Fibroblast of skin of left quadriceps (primary cell): ENCODE measurements at regions not wholly inside any gene's neighbourhood (a gene's known extent, or its start where the extent isn't known, plus 50 kb on each side); places are given as distances from the start of the nearest gene placed in this dataset.

Experiments used
- DNase-seq, 2 experiments: peaks; one replicate each; pipeline ENCODE4 v3.0.0-alpha.2; 2013; ENCODE audit warnings: low read depth in 2 of 2

GRCh38 chr11:25970726-25971508, 361.0 kb upstream of the ANO3 start:
- no peak for DNase-seq

DNA sequence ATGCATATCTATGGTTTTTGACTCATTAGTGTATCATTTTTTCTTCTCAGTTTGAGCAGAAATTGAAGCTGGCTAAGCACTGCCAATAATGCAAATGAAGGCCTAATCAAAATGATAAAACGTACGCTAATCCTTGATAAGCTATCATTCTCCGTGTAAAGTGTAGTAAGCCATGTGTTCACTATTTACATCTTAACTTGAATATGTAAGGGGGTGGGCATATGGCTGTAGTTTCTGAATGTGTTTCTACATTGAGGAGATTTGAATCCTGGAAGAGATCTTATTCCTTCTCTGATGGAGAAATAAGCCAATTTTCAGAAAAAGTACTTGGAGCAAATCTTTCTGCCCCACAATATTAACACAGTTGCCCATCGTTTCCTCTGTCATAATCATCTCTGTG, 351.8 kb upstream of the ANO3 start:
- no peak for DNase-seq

DNA sequence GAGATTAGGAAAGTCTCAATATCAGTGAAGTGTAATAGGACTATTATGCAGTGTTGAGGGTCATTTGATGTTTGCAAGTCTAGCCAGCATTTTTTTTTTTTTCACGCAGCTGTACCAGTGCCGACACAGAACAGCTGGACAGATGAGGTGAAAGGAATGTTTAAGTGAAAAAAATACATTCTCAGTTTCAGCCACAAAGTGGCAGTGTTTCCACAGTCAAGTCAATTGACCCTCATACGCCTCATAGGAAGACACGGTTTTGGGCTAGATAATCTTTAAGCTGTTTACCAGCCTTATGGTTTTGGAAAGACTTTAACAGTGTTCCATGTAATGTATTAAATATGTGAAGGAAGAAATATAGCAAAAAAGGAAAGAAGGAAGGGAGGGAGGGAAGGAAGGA, 349.9 kb upstream of the ANO3 start:
- peak; percentile 56 to 60 for DNase-seq

- no peak for DNase-seq
Observed at GRCh38 chr11:25983280-25983679, 348.6 kb upstream of the ANO3 start.

GRCh38 chr11:25988178-25988577, 343.8 kb upstream of the ANO3 start:
- DNase-seq: no peak

DNA sequence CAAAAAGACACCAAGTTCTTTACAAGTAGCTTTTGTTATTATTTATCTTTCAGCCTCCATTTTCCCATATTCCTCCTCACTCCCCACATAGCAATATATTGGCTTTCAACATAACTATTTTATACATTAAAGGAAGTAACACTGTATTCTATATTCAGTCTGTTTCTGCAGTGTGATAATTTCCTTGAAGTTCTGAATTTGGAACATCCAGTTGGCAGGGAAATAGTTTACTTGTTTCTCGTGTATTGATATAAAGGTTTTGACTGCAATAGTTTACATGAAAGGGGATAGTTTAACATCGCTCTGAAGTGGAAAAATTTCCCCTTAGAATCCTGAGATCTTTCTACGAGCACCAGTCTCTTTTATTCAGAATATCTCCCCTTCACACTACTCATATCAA, 341.5 kb upstream of the ANO3 start:
- DNase-seq: no peak

- no peak for DNase-seq
Observed at GRCh38 chr11:25991476-25991875, 340.5 kb upstream of the ANO3 start.

DNA sequence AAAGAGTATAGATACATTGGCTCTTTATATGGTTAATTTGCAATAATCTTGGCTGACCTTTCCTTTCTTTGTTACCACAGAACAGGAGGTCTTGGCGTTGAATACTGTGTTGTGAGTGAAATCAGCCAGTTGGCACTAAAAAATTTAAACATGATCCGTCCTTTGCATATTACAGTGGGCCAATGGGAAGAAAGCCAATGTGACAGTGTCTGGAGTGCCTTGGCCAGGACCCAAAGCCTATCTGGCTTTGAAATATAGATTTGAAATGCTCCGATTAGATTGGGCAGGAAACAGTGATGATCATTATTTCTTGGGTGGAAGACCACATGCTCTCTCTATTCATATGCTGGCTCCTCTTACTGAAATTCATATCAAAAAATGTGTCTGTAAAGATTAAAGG, 339.6 kb upstream of the ANO3 start:
- no peak for DNase-seq

DNA sequence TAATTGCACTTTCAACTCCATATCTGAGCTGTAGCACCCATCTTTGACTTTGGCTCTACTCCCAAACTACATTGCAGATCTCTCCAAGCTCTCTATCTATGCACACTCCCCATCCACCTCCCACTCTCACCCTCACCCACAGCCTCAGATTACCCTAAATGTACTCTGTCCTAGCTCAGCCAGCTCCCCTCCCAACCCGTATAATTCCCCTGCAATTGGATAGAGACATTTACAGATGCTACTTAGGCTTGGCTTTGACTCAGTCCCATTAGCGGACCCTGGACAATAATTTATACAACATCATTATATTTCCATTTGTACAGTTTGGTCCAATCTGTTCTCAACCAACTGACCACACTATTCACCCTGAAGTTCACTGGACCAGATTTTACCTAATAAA, 338.9 kb upstream of the ANO3 start:
- DNase-seq: no peak

DNA sequence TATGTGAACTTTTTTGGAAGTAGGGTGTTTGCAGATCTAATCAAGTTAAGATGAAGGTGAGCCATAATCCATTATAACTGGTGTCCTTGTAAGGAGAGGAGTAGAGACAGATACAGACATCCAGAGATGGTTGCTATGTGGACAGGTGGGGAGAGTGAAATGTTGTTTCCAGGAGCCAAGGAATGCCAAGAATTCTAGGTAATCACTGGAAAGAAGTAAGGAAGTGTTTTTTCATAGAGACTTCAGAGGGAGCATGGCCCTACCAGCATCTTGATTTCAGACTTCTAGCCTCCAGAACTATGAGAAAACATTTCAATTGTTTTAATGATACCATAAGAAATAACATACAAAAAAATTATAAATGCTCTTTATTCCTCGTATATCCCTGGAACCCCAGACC, 320.5 kb upstream of the ANO3 start:
- no peak for DNase-seq

GRCh38 chr11:26014456-26015115, 317.3 kb upstream of the ANO3 start:
- DNase-seq: no peak

DNA sequence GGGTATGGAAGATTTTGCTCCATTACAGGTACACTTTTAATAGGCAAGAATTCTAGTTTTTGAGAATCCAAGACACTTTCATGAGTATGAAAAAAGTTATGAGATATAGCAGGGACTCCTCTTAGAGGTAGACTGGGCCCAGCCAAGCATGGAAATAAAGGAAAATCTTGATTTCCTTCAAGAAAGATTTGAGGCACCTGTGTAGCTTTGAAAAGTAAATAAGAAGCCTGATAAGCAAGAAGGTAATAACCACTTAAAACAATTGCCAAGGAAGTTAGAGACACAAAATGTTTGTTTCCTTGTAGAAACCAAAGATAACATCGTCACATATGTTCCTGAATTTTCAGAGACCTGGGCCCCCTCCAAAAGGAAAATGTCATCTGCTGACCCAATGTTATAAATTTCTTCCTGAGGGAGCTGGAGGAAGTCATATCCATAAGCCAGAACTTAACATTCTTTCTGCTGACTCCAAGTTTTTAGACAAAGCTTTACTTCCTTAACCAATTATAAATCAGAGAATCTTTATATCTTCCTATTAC, 314.5 kb upstream of the ANO3 start:
- no peak for DNase-seq

GRCh38 chr11:26017903-26018302, 314.0 kb upstream of the ANO3 start:
- DNase-seq: no peak

DNA sequence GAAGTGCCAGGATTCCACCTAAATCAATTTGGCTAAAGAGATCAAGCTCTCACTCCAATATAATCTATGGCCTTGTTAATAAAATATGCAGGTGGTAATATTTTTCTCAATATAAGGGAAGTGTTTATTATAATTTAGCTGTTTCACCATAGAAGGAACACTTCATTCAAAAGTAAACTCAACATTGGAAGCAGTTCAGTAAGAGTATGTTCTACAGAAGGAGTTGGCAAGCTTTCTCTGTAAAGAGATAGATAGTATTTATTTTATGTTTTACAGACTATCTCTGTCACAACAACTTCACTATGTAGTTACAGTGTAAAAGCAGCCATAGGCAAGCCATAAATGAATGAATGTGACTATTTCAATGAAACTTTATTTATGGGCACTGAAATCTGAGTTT, 313.6 kb upstream of the ANO3 start:
- DNase-seq: no peak

GRCh38 chr11:26019386-26019785, 312.5 kb upstream of the ANO3 start:
- no peak for DNase-seq

DNA sequence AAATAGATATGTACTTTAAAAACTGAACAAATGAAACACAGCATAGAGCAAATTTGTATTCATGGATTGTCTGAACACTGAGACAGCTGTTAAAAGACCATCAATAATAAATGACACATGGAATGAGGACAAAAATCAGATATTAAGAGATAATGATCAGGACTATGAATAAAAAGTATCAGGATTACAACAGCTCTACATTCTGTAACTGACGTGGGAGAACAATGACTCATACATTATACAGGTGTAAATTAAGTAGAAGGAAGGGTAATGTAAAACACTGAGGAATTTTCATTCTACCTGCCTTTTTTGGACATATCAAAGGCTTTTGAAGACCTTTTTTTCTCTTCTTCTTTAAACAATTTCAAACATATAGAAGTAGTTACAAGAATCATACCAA, 310.9 kb upstream of the ANO3 start:
- no peak for DNase-seq

GRCh38 chr11:26023057-26023456, 308.9 kb upstream of the ANO3 start:
- DNase-seq: no peak

GRCh38 chr11:26025676-26026075, 306.3 kb upstream of the ANO3 start:
- DNase-seq: peak in 1 of 2 experiments; percentile 28

- DNase-seq: no peak
Observed at GRCh38 chr11:26026078-26026477, 305.9 kb upstream of the ANO3 start.

DNA sequence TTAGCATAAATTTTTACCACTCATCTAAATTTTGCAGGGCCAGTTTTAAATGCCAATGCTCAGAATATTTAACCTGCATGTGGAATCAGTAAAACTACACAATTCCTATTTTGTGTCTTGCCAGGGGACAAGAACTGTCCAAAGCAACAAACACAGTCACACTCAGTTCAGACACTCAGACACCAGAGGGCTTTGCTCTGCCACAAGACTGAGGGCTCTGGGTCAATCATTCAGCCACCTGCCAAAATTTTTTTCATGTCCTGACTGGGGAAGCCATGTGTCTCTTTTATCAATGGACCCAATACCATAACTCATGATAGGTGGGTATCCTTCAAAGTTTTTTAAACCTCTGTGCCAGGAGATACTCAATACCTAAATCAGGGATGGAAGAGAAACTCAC, 304.0 kb upstream of the ANO3 start:
- no peak for DNase-seq

DNA sequence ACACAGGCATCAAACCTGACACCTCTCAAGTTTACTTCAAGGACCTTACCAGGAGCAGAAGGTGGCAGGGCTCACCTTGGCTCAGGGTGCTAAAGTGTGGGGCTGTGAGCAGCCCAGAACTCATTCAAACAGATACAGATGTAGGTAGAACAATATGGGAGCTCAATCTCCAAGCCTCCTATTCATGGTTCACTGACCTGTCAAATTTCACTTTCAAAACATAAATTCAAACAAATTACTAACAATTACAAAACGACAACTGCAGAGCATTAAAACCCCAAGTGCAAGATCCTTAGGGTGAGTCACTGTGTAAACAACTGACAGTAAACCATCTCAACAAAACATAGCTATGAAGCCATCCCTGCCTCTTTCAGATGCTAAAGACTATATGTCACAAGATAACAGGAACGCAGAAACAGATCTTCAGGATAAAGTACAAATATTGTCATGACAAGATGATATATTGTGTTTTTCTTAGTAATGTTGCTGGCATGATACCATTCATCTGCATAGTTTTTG, 303.5 kb upstream of the ANO3 start:
- DNase-seq: peak; percentile 53 to 60

DNA sequence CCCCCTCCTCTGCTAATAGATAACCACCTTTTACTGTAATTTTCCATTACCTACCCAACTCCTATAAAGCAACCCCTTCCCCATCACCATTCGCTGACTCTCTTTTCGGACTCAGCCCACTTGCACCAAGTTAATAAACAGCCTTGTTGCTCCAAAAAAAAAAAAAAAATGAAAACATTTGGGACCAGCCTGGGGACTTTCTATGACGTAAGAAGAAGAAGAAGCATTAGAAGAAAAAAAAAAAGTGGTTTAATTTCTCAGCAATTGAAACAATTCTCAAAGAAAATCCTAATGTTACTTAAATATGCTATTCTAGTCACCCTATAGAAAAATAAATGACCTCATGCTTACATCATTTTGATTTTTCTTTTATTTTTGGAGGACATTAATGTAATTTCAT, 301.5 kb upstream of the ANO3 start:
- DNase-seq: no peak

- no peak for DNase-seq
Observed at GRCh38 chr11:26032241-26032640, 299.7 kb upstream of the ANO3 start.
